Activated naive CD8-positive, alpha-beta T cell treated with anti-CD3 and anti-CD28 coated beads for 36 hours (primary cell): ENCODE measurements at regions not wholly inside any gene's neighbourhood (a gene's known extent, or its start where the extent isn't known, plus 50 kb on each side); places are given as distances from the start of the nearest gene placed in this dataset.

Experiments
- DNase-seq: peaks from one replicate; pipeline ENCODE4 v3.0.0; 2021
- H3K27ac Mint-ChIP-seq: one replicate; pipeline ENCODE4 v1.8.0; 2022; ENCODE audit warnings: mild to moderate bottlenecking, moderate library complexity, mixed read lengths
- H3K27me3 Mint-ChIP-seq: one replicate; pipeline ENCODE4 v1.8.0; 2022; ENCODE audit warnings: mild to moderate bottlenecking, mixed read lengths
- H3K36me3 Mint-ChIP-seq: one replicate; pipeline ENCODE4 v1.8.0; 2021; ENCODE audit warnings: mild to moderate bottlenecking, mixed read lengths
- H3K4me1 Mint-ChIP-seq: one replicate; pipeline ENCODE4 v1.8.0; 2021; ENCODE audit warnings: mixed read lengths
- H3K4me3 Mint-ChIP-seq: one replicate; pipeline ENCODE4 v1.8.0; 2022; ENCODE audit warnings: mild to moderate bottlenecking, moderate library complexity, mixed read lengths
- H3K9me3 Mint-ChIP-seq: one replicate; pipeline ENCODE4 v1.8.0; 2022; ENCODE audit warnings: mixed read lengths

- H3K27me3 Mint-ChIP-seq = no peaks in the 10 kb centered on the region
- H3K9me3 Mint-ChIP-seq = peaks cover 1% of the 10 kb centered on the region
- no peaks in the 10 kb centered on the region for H3K36me3 Mint-ChIP-seq
- H3K4me3 Mint-ChIP-seq = no peak overlapping the region
- DNase-seq = no peak
- H3K4me1 Mint-ChIP-seq = no peaks in the 10 kb centered on the region
- no peak overlapping the region for H3K27ac Mint-ChIP-seq
Observed at GRCh38 chr5:124370601-124371000, 375.8 kb downstream of the ZNF608 start.

- Mint-ChIP-seq H3K27me3 (no peaks in the 10 kb centered on the region), H3K36me3 (no peaks in the 10 kb centered on the region)
Observed at GRCh38 chr5:124365361-124365801, 381.1 kb downstream of the ZNF608 start.

GRCh38 chr5:124355928-124356327 is 390.5 kb downstream of the ZNF608 start:
- no peaks in the 10 kb centered on the region for H3K27me3 Mint-ChIP-seq
- H3K4me3 Mint-ChIP-seq = no peak overlapping the region
- H3K4me1 Mint-ChIP-seq = no peaks in the 10 kb centered on the region
- no peak for DNase-seq
- H3K9me3 Mint-ChIP-seq = no peaks in the 10 kb centered on the region
- no peak overlapping the region for H3K27ac Mint-ChIP-seq
- peaks cover 1% of the 10 kb centered on the region for H3K36me3 Mint-ChIP-seq

More at GRCh38 chr5:124365361-124365801, 381.1 kb downstream of the ZNF608 start:
- H3K9me3 Mint-ChIP-seq = peaks cover 7% of the 10 kb centered on the region
- no peak overlapping the region for H3K27ac Mint-ChIP-seq
- no peak for DNase-seq
- H3K4me3 Mint-ChIP-seq = no peak overlapping the region
- H3K4me1 Mint-ChIP-seq = no peaks in the 10 kb centered on the region

DNA sequence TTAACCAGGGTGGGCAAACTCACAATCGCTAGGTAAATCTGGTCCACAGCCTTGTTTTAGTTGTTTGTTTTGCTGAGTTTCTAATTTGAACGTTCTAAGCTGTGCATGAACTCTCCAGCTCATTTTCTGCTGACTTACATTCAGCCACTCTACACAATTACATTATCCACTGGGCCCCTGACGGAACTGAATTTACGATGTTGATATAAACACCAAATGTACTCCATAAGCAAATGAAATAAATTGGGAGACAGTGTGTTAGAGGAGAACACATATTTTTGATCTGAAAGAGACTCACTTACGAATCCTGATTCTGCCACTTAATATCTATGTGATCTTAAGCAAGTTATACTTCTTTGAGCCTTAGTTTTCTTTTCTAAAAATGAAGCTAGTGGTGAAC is 393.4 kb downstream of the ZNF608 start:
- Mint-ChIP-seq H3K4me3 (no peak overlapping the region), H3K36me3 (no peaks in the 10 kb centered on the region), H3K27me3 (no peaks in the 10 kb centered on the region), H3K27ac (no peak overlapping the region), H3K9me3 (no peaks in the 10 kb centered on the region), H3K4me1 (no peaks in the 10 kb centered on the region)
- no peak for DNase-seq

DNA sequence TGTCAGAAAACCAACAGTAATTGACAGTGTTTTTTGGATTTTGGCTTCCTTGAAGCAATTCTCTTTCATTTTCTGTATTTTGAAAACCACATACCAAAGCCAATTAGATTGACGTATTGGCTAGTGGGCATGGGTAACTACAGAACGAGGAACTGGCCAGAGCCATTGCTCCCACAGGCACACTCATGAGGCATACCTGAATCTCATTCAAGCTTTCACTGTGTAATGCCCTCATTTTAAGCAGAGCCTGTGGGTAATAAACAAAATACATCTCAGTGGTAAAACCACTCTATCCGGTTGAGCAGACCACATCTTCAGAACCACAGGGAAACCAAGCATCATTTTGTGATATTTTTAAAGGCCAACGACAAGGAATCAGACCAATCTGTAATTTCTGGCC is 394.1 kb downstream of the ZNF608 start:
- Mint-ChIP-seq H3K27ac (no peak overlapping the region), H3K4me3 (no peak overlapping the region), H3K4me1 (no peaks in the 10 kb centered on the region), H3K36me3 (no peaks in the 10 kb centered on the region), H3K27me3 (no peaks in the 10 kb centered on the region), H3K9me3 (no peaks in the 10 kb centered on the region)
- DNase-seq = no peak

GRCh38 chr5:124349931-124350330 is 396.5 kb downstream of the ZNF608 start:
- H3K4me3 Mint-ChIP-seq = no peak overlapping the region

GRCh38 chr5:124343451-124343867 is 403.0 kb downstream of the ZNF608 start:
- Mint-ChIP-seq H3K4me1 (no peaks in the 10 kb centered on the region), H3K4me3 (no peak overlapping the region), H3K36me3 (no peaks in the 10 kb centered on the region), H3K9me3 (no peaks in the 10 kb centered on the region), H3K27ac (no peak overlapping the region), H3K27me3 (peaks cover 3% of the 10 kb centered on the region)
- DNase-seq = no peak

More at GRCh38 chr5:124349931-124350330, 396.5 kb downstream of the ZNF608 start:
- no peak for DNase-seq
- Mint-ChIP-seq H3K27me3 (no peaks in the 10 kb centered on the region), H3K9me3 (no peaks in the 10 kb centered on the region), H3K4me1 (no peaks in the 10 kb centered on the region), H3K36me3 (no peaks in the 10 kb centered on the region), H3K27ac (no peak overlapping the region)

DNA sequence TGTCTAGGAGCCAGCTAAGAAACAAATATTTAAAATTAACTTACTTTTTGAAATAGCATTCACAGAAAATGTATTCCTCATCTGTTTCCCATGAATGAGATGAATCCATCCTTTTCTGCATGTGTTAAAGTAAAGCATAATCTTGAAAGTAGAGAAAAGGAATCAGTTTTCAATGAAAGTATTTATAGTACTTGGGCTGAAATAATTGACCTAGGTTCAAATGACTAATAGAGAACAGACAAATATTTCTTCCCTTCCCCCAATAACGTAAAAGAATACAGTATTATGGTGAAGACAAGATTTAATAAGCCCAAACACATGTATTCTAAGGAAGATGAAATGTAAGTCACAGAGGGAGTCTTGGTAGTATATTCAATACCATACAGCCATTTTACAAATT is 403.5 kb downstream of the ZNF608 start:
- H3K4me1 Mint-ChIP-seq = no peaks in the 10 kb centered on the region
- H3K27me3 Mint-ChIP-seq = peaks cover 3% of the 10 kb centered on the region
- DNase-seq = no peak
- no peak overlapping the region for H3K27ac Mint-ChIP-seq
- no peak overlapping the region for H3K4me3 Mint-ChIP-seq
- no peaks in the 10 kb centered on the region for H3K9me3 Mint-ChIP-seq
- H3K36me3 Mint-ChIP-seq = no peaks in the 10 kb centered on the region

- H3K9me3 Mint-ChIP-seq = no peaks in the 10 kb centered on the region
- H3K4me1 Mint-ChIP-seq = no peaks in the 10 kb centered on the region
- no peak for DNase-seq
- H3K4me3 Mint-ChIP-seq = no peak overlapping the region
- H3K27me3 Mint-ChIP-seq = peaks cover 3% of the 10 kb centered on the region
- no peak overlapping the region for H3K27ac Mint-ChIP-seq
- no peaks in the 10 kb centered on the region for H3K36me3 Mint-ChIP-seq
Observed at GRCh38 chr5:124342584-124342983, 403.9 kb downstream of the ZNF608 start.

GRCh38 chr5:124342027-124342471 is 404.4 kb downstream of the ZNF608 start:
- no peaks in the 10 kb centered on the region for H3K36me3 Mint-ChIP-seq
- peaks cover 3% of the 10 kb centered on the region for H3K27me3 Mint-ChIP-seq
- no peaks in the 10 kb centered on the region for H3K4me1 Mint-ChIP-seq
- H3K4me3 Mint-ChIP-seq = no peak overlapping the region
- no peak overlapping the region for H3K27ac Mint-ChIP-seq
- no peaks in the 10 kb centered on the region for H3K9me3 Mint-ChIP-seq
- DNase-seq = no peak

DNA sequence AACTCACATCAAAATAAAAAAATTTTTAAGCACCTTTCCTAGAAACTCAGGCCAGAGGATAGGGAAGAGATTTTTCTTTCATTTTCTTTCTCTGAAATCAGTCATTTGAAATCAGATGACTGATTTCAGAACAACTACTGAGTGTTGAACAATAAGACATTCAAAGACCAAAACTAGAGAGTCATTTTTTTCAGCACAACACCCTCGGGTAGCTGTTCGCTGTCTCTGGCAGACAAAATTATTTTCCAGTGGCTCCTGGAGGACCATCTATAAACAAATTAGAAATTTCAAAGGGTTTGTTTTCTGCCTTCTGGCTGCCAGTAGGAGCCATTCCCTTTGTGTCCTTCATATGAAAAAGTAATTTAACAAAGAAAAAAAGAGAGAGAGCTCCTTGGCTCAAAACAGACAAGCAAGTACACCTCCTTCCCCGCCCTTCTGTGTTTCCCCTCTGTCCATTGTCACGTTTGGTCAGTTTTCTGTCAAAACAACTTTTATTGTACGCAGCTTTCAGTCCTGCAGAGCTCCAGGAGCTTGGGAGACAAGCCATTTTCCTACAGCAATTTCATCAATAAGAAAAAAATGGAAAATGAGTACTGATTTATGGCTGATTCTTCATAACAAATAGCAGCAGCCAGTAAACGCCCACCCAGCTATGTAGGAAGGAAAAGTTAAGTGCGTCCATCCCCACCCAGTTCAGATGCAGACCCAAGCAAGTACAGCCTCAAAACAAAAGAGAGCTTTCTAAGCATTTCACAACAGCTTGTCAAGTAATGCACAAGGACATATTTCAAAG is 405.2 kb downstream of the ZNF608 start:
- no peak overlapping the region for H3K4me3 Mint-ChIP-seq

GRCh38 chr5:124337996-124338395 is 408.4 kb downstream of the ZNF608 start:
- no peaks in the 10 kb centered on the region for H3K4me1 Mint-ChIP-seq
- H3K9me3 Mint-ChIP-seq = no peaks in the 10 kb centered on the region
- DNase-seq = no peak
- H3K27me3 Mint-ChIP-seq = peaks cover 3% of the 10 kb centered on the region
- no peak overlapping the region for H3K27ac Mint-ChIP-seq
- H3K36me3 Mint-ChIP-seq = no peaks in the 10 kb centered on the region
- H3K4me3 Mint-ChIP-seq = no peak overlapping the region

More for the DNA sequence above, 405.2 kb downstream of the ZNF608 start:
- Mint-ChIP-seq H3K9me3 (no peaks in the 10 kb centered on the region), H3K27ac (no peak overlapping the region), H3K36me3 (no peaks in the 10 kb centered on the region), H3K4me1 (no peaks in the 10 kb centered on the region), H3K27me3 (peaks cover 3% of the 10 kb centered on the region)
- DNase-seq = no peak

DNA sequence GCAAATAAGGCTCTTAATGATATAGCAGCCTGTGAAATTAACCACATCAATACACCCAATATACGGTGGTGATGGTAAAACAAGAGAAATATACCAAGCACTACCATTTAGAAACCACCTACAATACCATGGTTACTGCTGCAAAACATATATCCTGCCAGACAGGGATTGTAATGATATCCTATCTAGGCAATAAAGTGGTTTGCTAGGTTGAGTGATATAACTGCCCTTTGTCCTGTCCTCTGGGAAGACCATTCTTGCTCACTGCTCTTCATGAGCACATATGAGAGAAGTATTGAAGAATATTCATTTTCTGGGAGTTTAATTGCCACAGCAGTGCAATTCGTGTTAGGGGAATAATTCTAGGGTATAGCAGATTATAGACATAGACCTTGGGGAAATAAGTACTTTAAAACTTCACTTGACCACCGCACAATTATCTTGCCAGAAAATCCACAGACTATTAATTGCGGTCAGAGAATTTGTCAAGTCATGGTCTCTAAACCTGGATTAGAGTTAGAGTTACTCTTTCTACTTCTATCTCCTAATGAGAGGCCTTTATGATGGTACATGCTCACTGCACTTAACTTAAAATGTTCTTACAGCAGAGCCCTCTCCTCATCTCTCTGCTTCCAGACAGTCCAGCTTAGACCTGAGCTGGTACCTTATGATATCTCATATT is 413.0 kb downstream of the ZNF608 start:
- Mint-ChIP-seq H3K27ac (no peak overlapping the region), H3K36me3 (no peaks in the 10 kb centered on the region), H3K27me3 (peaks cover 5% of the 10 kb centered on the region), H3K9me3 (peaks cover 3% of the 10 kb centered on the region), H3K4me3 (no peak overlapping the region), H3K4me1 (no peaks in the 10 kb centered on the region)
- no peak for DNase-seq

GRCh38 chr5:124332273-124332672 is 414.2 kb downstream of the ZNF608 start:
- Mint-ChIP-seq H3K27ac (no peak overlapping the region), H3K4me1 (no peaks in the 10 kb centered on the region), H3K4me3 (no peak overlapping the region), H3K36me3 (no peaks in the 10 kb centered on the region), H3K27me3 (peaks cover 5% of the 10 kb centered on the region), H3K9me3 (peaks cover 3% of the 10 kb centered on the region)
- no peak for DNase-seq

DNA sequence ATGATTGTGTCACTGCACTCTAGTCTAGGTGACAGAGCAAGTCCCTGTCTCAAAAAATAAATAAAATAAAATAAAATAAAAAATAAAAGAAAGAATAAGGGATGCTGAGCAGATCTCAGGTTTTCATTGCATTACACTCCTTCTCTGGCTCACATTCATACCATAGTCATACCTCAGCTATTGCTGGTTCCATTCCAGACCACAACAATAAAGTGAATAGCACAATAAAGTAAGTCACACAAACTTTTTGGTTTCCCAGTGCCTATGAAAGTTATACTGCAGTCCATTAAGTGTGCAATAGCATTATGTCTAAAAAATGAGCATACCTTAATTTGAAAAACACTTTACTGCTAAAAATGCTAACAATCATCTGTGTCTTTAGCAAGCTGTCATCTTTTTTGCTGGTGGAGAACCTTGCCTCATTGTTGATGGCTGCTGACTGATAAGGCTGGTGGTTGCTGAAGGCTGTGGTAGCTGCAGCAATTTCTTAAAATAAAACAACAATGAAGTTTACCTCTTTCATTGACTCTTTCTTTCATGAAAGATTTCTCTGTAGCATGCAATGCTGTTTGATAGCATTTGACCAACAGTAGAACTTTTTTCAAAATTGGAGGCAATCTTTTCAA is 415.7 kb downstream of the ZNF608 start:
- Mint-ChIP-seq H3K4me1 (no peaks in the 10 kb centered on the region), H3K4me3 (no peak overlapping the region)

More for the DNA sequence above, 415.7 kb downstream of the ZNF608 start:
- no peak overlapping the region for H3K27ac Mint-ChIP-seq
- H3K9me3 Mint-ChIP-seq = peaks cover 3% of the 10 kb centered on the region
- H3K27me3 Mint-ChIP-seq = peaks cover 5% of the 10 kb centered on the region
- DNase-seq = no peak
- no peaks in the 10 kb centered on the region for H3K36me3 Mint-ChIP-seq
